BJ (cell line): ENCODE measurements at regions not wholly inside any gene's neighbourhood (a gene's known extent, or its start where the extent isn't known, plus 50 kb on each side); places are given as distances from the start of the nearest gene placed in this dataset.
A peak's percentile ranks its signal among the peaks of the same experiment; 100 is the strongest.

Experiments
- CTCF ChIA-PET: fragments of 350-600 bp; formaldehyde crosslinking; extraction: SDS; loops from one replicate; lab custom pipeline; 2021; ENCODE audit warnings: antibody characterized with exemption, inconsistent platforms; lab: Yijun Ruan, JAX
- POLR2A ChIA-PET: fragments of 300-600 bp; sonication (Branson Sonifier 250); formaldehyde crosslinking; extraction: SDS; loops from one replicate; lab custom pipeline; 2021; ENCODE audit warnings: antibody characterized with exemption; lab: Charles Lee
- DNase-seq: peaks from one replicate; pipeline ENCODE4 v3.0.0-alpha.2; 2011; ENCODE audit warnings: low read depth
- H3K27me3 ChIP-seq: 2 replicates; pipeline ENCODE4 v1.6.0; 2011; ENCODE audit warnings: low read length; ENCODE audit not compliant: control insufficient read depth, insufficient read depth
- H3K36me3 ChIP-seq: 2 replicates; pipeline ENCODE4 v1.5.1; 2011; ENCODE audit warnings: low read length; ENCODE audit not compliant: control insufficient read depth, insufficient read depth
- H3K4me3 ChIP-seq: 2 replicates; pipeline ENCODE4 v1.5.1; 2011; ENCODE audit warnings: low read depth, mild to moderate bottlenecking, control low read depth, low read length
- CTCF ChIP-seq: IDR thresholded peaks from 2 replicates; pipeline ENCODE4 v1.5.1; 2011; ENCODE audit warnings: low read depth, mild to moderate bottlenecking, control low read depth, inconsistent platforms, low read length, moderate library complexity; ENCODE audit not compliant: insufficient read depth

GRCh38 chr4:180923486-180923885 lies 1319.7 kb upstream of the TENM3 start:
- POLR2A ChIA-PET, result no interaction called here
- Histone ChIP-seq H3K36me3 (no peaks in the 10 kb centered on the region), H3K27me3 (no peaks in the 10 kb centered on the region), H3K4me3 (no peak overlapping the region)
- CTCF ChIA-PET, result no interaction called here
- DNase-seq, result peak; percentile 71
- TF ChIP-seq CTCF, result no peak

DNA sequence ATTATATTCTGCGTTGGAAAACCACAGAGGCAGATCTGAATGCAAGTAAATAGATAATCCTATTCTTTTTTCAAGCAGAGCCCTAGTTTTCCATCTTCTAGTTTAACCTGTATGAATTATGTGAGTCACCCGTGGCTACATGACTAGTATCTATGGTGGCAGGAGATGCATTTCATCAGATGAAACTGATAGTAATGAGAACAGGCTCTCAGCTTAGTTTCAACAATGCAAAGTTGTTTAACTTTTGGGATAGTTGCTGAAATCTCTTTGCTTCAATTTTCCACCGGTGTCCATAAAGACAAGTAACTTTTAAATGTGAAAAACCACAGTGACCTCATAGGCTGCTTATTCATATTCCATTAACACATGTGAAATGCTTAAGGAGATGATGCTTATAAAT lies 1317.4 kb upstream of the TENM3 start:
- ChIA-PET POLR2A (no interaction called here), CTCF (no interaction called here)
- Histone ChIP-seq H3K4me3 (no peak overlapping the region), H3K27me3 (no peaks in the 10 kb centered on the region), H3K36me3 (no peaks in the 10 kb centered on the region)
- no peak for TF ChIP-seq CTCF
- DNase-seq, result no peak

- CTCF ChIA-PET, result no interaction called here
- Histone ChIP-seq H3K4me3 (no peak overlapping the region), H3K36me3 (no peaks in the 10 kb centered on the region), H3K27me3 (no peaks in the 10 kb centered on the region)
- DNase-seq, result no peak
- POLR2A ChIA-PET, result no interaction called here
- no peak for TF ChIP-seq CTCF
Observed at GRCh38 chr4:180926277-180926676, 1316.9 kb upstream of the TENM3 start.

DNA sequence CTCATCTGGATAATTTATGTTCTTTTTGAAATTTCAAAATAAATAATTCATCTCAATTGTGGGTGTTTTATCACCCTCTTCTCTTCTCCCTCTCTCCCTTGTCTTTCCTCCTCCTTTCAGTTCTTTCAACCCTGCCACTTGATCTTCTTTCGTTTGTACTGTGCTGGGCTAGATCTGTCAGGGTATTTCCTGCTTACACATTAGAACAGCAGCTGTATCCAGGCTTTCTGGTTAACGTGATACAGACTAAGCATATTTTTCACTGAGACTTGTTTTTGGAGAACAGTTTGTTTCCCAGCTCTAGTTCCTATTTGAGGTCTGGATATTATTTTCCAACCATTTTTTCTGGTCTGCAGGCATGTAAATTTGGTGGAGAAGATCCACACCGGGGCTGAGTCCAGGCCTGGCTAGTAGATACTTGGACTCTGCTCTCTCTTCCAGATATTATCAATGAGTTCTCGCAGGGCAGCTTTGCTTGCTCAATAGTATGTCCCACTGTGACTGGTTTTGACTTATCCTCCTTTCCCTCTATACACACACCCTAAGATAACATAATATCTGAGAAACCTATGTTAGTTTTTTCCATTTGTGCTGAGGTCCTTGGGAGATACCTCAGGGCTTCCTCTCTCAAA lies 1310.7 kb upstream of the TENM3 start:
- TF ChIP-seq CTCF, result no peak
- H3K27me3 ChIP-seq, result no peaks in the 10 kb centered on the region
- no peak overlapping the region for H3K4me3 ChIP-seq
- no peaks in the 10 kb centered on the region for H3K36me3 ChIP-seq
- CTCF ChIA-PET, result no interaction called here
- POLR2A ChIA-PET, result no interaction called here
- no peak for DNase-seq

DNA sequence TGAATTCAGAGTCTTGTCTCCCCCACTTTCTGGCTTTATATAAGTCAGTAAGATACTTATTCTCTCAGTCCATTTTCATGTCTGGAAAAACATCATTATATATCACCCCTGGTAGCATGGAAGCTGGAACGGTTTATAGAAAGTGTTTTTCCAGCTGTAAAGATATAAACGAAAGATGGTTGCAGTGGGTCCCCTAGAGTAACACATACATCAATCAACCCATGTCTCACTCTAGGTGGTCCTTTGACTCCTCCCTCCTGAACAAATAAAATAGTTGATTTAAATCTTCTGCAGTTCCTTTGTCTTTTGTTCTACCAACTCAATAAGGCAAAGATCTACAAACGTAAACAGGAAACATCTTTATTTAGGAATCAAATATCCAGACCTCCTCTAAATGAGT lies 1306.1 kb upstream of the TENM3 start:
- TF ChIP-seq CTCF, result no peak
- Histone ChIP-seq H3K4me3 (no peak overlapping the region), H3K27me3 (no peaks in the 10 kb centered on the region), H3K36me3 (no peaks in the 10 kb centered on the region)
- ChIA-PET POLR2A (no interaction called here), CTCF (no interaction called here)
- DNase-seq, result no peak
